Stimulated activated CD4-positive, alpha-beta T cell treated with anti-CD3 and anti-CD28 coated beads, Interleukin-2, amount 100 ng/mL, for 48 hours (primary cell): ENCODE measurements at regions not wholly inside any gene's neighbourhood (a gene's known extent, or its start where the extent isn't known, plus 50 kb on each side); places are given as distances from the start of the nearest gene placed in this dataset.

Experiments
- DNase-seq, 2 donors: peaks; one replicate each; pipeline ENCODE4 v3.0.0-alpha.2; 2020

- no peak for DNase-seq
Observed at GRCh38 chrX:39307488-39307887, 506.2 kb downstream of the MID1IP1 start.

- no peak for DNase-seq
Observed at GRCh38 chrX:39308126-39308525, 506.9 kb downstream of the MID1IP1 start.

- peak; percentile 39 to 41 for DNase-seq
Observed at GRCh38 chrX:39309018-39309635, 507.9 kb downstream of the MID1IP1 start.

DNA sequence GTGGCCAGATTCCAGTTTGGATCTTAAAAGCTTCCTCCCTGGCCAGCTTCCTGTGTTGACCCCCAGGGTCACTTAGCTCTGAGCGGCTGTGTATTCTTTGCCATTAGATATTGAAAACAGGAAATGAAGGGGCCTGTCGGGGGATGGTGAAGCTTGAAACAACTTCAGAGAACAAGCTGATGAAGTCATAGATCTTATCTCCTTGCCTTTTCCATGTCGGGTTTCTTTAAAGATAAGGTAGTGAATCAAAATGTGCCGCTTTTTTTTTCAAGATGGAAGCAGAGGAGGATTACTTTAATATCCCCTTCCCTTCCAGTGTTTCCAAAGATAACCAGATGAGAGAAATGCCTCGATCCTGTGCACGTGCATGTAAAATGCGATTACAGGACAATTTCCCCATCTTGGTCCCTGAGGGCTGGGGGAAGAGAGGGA lies 508.5 kb downstream of the MID1IP1 start:
- peak; percentile 20 to 30 for DNase-seq

DNA sequence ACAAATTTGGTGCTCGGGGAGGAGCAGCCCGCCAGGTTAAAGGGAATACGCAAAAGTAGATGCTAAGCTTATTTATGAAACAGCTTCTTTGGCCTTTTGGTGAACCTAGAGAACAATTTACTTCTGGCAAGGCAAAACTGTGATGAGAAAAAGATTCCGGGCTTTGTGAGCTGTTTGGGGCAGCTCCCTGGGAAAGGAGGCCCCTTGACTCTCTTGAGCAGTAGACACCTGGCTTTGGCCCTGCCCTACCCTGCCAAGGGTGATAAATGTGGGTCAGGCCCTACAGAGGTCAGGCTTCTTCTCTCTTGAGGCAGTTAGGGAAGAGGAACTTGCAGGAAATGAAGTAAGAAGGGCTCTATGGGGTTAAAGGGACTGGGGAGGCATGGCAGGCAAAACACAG lies 509.6 kb downstream of the MID1IP1 start:
- DNase-seq, result no peak

GRCh38 chrX:39311646-39312045 lies 510.4 kb downstream of the MID1IP1 start:
- DNase-seq, result no peak

GRCh38 chrX:39313146-39313545 lies 511.9 kb downstream of the MID1IP1 start:
- DNase-seq, result no peak

GRCh38 chrX:39318506-39319343 lies 517.5 kb downstream of the MID1IP1 start:
- DNase-seq, result no peak

- DNase-seq, result no peak
Observed at GRCh38 chrX:39320165-39320564, 518.9 kb downstream of the MID1IP1 start.

- no peak for DNase-seq
Observed at GRCh38 chrX:39322496-39322895, 521.2 kb downstream of the MID1IP1 start.

- no peak for DNase-seq
Observed at GRCh38 chrX:39324233-39324930, 523.1 kb downstream of the MID1IP1 start.

- no peak for DNase-seq
Observed at GRCh38 chrX:39327255-39327654, 526.0 kb downstream of the MID1IP1 start.

GRCh38 chrX:39327705-39328104 lies 526.4 kb downstream of the MID1IP1 start:
- no peak for DNase-seq

- DNase-seq, result no peak
Observed at GRCh38 chrX:39328661-39329060, 527.4 kb downstream of the MID1IP1 start.

DNA sequence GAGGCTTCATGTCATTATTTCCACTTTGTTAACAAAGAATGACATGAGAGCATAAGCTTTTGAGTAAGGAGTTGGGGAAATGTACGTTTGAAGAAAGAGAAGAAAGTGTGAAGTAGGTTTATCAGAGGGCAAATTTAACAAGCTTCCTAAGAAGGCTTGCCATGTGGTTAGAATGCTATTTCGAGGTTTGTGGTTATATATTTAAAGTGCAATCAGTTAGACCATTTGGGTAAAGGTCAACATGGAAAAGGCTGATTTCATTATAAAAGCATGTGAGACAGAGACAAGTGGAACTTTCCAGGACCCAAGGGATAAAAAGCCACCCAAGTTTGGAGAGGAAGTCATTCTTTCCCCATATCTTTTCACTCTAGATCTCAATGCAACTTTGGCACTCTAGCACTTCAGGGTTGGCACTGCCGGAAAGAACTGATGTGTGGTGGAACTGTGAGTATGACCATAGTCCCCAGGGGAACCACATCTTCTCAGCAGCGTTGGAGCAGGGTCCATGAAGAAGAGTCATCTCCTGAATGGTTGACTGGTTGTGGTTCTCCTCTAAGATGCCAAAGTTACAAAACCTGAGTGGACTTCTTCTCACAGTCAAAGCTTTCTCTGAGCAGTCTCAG lies 529.9 kb downstream of the MID1IP1 start:
- no peak for DNase-seq

DNA sequence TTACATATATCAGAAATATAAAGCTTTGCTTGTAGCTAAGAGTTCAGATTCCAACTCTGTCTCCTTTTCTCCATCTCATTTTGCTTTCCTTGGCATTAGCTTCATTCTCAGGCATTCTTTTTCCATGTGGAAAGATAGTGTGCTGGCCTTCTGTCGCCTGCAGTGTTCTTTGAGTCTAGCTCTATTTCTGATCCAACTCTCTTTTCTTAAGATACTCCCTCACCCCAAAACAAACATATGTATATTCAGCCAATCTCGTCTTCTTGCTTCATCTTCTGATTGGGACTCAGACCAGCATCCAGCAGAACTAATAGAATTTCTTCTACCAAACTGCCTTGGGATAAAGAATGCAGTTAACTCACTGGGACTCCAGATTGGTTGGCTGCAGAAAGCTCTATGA lies 532.2 kb downstream of the MID1IP1 start:
- no peak for DNase-seq

DNA sequence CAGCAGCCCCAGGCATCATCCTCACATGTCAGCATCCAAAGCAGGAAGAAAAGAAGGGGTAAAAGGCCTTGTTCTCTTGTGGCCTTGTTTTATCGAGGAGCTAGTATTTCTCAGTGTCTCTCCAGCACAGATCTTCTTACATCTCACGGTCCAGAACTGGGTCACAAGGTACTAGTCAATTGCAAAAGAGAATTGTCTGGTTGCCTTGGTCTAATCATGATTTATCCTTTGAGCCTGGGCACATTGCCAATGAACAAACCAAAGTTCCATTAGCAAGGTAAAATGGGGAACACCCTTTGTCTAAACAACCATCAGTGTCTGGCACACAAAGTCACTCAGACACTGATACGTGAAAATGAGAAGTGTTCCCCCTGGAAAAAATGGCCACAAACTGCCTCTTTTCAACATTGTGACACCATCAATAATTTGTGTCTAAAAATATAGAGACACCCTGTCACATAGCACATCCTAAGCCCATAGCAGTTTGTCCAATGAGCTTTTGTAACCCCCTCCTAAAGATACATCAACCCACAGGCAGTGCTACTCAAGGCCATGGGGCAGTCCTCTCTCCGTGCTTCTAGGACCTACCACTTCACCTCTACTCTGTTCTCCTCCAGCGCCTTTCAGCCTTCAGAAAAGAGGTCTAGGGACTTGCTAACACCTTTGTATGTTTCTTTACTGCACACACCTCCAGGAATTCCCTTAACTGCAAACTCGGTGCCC lies 534.4 kb downstream of the MID1IP1 start:
- DNase-seq, result no peak

GRCh38 chrX:39336671-39337311 lies 535.5 kb downstream of the MID1IP1 start:
- DNase-seq, result no peak

- no peak for DNase-seq
Observed at GRCh38 chrX:39337451-39337850, 536.2 kb downstream of the MID1IP1 start.

GRCh38 chrX:39338583-39338982 lies 537.3 kb downstream of the MID1IP1 start:
- DNase-seq, result no peak

DNA sequence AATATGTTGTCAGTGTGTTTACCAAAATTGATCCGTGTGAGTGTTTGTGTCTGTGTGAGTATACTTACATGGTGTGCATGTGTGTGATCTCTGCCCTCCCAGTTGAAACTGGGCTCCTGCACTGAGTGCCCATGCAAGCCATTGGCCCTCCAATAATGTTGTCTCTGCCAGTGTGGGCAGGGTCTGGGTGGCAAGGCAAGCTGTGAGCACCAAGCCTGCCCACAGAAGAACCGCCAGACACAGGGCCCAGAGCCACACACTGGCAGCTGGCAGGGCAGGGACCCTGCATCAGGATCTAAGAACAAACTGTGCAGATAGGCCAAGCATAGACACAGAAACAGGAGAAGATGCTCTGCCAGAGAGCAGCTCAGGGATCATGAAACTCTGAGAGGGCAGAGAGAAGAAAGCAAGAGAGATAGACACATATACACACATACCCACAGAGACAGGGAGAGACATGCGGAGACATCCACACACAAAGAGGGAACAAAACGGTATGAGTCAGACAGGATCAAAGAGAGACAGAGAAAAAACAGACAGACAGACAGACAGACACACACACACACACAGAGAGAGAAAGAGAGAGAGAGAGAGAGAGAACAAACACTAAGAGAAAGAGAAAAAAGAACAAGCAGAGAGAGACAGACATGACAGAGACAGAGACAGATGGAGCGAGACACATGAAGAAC lies 555.0 kb downstream of the MID1IP1 start:
- no peak for DNase-seq

GRCh38 chrX:39360101-39360500 lies 558.8 kb downstream of the MID1IP1 start:
- DNase-seq, result no peak
